ENCODE measurements at regions not wholly inside any gene's neighbourhood (a gene's known extent, or its start where the extent isn't known, plus 50 kb on each side); places are given as distances from the start of the nearest gene placed in this dataset.
A peak's percentile ranks its signal among the peaks of the same experiment; 100 is the strongest.
"Not testable (repeated sequence)": the region's sequence is repeated elsewhere in the genome, so short reads cannot be mapped to it uniquely, and the experiment has no call there.

DNA sequence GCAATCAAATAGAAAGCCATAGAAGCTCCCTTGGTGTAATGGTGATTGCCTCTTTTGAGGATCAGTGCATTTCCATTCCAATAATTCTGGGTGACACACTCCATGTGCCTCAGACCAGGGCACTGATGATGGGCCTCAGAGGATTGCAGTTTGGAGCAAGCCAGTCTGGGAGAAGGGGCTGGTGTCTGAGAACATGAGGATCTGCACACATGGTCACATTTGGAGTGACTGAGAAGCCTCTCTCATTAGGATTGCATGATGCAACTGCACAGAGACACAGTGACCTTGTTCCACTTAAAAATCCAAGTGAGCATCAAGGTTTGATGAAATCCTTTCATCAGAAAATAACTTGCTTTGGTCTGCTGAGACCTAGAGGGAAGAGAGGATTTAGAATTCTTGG, 216.4 kb downstream of the ANKRD30B start:
- DNase-seq = no peak

DNA sequence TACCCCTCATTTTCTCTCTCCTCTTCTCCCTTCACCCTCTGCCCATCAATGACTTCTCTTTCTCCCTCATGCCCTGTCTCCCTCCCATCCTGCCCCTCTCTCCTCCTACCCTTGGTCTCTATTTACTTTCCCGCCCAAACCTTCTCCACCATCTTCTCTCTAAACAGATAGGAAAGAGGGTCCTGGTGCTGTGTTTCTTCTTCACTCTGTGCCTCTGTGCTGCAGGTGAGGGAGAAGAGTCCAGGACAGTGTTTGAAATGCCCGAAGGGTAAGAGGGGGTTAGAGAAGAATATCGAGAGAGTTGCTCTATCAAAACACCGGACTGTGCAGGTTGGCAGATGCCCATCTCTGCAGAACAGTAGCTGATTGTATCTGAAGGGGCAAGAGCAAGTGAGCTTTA, 217.0 kb downstream of the ANKRD30B start:
- not testable (repeated sequence) for DNase-seq

DNA sequence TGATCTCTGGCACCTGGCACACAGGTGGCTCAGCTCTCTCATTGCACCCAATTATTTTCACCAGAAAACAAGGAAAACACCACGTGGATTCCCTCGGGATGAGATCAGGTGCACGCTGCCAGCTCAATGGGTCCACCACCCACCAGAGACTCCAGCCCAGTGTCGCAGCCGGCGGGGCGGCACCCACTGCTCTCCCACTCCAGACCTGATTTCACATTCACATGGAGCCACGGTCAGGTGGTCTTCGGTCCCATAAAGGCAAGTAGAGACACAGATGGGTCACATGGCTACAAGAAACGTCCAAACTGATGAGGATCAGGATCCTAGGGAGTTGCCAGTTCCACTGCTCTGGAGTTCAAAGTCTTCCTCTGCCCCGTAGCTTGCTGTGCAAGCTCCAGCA, 217.6 kb downstream of the ANKRD30B start:
- no peak for DNase-seq

DNA sequence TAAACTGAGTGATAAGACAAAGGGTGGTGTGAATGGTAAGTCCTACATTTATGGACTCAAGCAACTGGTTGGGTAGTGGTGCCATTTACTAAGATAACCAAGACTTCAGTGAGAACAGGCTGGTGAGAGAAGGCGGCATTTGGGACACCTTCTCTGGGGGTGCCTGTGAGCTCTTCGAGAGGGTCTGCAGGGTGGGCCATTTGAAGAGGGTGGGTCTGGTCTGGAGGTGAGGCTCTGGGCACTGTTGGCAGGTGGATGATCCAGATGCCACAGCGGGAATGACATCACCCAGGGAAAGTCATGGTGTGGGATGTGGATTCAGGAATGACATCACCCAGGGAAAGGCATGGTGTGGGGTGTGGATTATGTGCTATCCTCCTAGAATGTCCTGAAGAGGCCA, 219.3 kb downstream of the ANKRD30B start:
- DNase-seq = not testable (repeated sequence)

DNA sequence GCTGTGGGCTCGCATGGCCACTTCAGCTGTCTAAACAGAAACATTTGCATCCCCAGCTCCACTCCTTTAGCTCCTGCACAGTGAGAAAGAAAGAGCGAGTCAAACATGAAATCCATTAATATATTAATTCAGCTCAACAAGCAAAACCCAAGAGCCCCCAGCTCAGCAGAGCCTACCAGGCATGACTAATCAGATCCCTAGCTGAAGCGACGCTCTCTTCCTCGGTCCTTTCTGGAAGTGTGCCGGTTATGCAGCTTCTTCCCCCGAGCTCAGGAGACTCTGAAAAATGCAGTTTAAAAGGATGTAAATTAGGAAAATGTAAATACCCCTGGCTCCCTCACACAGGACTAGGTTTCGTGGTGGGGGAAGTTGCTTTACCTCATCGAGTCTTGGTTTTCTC, 221.5 kb downstream of the ANKRD30B start:
- no peak for DNase-seq

DNA sequence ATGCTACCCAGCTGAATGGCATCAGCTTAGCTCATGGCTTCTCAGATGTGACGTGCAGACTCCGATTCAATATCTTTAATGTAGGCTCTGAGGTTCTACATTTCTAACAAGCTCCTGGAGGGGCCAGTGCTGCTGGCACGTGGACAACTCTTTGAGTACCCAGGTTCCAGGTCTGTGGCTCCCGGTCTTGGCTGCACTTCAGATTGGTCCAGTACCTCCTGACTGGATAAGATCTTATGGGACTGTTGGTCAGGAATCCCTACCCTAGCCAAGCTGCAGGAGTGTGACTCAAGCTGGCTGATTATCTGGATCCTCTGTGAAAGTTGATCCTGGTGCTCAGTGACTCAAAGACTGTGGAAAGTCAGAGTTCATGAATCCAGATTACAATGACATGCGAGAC, 222.1 kb downstream of the ANKRD30B start:
- no peak for DNase-seq

DNA sequence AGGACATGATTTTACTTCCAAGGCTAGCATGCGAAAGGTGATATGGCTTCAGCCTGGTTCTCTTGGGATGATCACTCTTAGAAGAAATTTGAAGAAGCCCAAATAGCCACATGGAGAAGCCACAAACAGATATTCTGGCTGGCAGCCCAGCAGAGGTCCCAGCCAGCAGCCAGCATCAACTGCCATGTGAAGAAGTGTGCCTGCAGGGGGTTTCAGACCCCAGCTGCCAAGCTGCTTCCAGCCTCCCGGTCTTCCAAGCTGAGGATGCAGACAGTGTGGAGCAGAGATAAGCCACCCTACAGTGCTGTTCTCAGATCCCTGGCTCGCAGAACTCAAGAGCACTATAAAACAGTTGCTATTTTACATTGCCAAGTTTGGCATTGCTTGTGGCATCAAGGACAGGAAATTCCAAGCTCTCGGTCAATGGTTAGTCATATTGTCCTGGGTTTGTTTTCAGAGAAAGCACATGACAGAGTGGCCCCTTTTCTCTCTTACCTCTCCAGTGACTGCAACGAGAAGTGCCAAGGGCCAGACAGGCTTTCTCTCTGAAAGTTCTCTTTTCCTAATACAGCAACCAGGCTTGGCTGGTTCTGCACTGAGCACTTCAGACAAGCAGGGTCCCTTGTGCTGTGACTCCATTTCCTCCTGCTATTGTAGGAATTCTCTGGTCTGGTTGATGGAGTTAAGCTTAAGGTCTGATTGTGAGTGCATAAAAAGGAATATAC, 223.7 kb downstream of the ANKRD30B start:
- no peak for DNase-seq

DNA sequence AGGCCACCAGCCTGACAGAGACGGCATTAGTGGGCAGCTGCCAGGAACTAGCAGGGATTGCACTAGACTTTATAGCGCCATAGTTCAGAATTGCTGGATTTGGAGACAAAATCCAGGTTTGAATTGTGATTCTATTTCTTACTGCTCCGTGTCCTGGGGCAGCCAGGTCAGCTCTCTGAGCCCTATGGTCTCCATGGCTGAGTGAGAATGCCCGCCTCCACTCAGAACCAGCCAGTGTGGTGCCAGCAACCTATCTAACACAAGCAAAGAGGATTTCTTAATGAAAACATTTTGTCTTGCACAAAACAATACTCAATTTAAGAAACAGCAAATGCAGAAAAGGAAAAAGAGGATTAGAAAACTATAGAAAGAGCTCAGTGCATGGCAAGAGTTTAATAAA, 225.4 kb downstream of the ANKRD30B start:
- not testable (repeated sequence) for DNase-seq

DNA sequence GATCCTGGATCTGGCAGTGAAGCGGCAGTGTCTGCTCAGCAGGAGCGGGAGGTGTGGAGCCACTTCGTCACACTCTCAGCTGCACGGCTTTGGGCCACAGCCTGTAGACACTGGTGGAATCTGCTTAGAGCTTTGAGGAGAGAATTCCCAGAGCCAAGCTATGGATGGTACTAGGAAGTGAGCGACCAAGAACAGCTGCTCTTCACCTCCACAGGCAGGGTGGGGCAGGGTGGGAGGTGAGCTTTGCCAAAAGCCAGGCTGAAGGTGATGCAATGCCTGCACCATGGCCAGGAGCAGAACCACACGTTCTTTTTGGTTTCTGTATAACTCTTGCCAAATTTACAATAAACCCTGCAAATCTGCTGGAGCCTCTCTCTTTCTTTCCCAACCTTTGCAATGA, 226.1 kb downstream of the ANKRD30B start:
- no peak for DNase-seq

DNA sequence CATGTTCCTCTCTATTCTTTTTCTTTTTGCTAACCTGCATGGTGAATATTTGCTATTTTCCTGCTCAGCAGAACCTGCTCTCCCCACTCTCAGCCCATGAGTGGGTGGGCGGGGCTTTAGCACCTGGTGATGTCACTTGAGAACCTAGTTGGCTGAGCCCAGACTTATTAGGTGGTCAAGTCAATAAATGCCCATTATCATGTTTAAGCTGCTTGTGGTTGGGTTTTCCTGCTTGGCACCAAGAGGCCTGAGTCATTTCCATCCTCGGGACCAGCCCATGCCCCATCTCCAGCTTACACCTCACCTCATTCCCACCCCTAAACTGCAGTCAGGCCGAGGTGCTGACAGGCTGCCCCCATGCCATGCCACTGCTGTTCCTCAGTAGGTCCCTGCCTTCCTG, 226.6 kb downstream of the ANKRD30B start:
- DNase-seq = no peak

DNA sequence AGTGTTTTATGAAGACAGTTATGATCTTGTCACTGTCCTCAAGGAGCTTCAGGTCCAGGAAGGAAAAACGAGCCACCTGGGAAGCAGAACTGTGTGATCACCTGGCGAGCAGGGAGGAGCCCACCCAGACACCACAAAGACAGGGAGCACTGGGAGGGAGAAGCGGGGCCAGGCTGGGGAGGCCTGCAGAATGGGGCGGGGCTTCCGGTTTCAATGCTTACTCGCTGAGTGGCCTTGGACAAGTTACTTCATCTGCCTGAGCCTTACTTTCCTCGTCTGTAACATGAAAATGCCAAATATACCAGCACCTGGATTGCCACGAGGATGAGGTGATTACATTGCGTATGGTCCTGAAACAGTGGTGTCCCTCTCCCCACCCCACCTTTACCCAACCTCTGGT, 227.5 kb downstream of the ANKRD30B start:
- DNase-seq = no peak

DNA sequence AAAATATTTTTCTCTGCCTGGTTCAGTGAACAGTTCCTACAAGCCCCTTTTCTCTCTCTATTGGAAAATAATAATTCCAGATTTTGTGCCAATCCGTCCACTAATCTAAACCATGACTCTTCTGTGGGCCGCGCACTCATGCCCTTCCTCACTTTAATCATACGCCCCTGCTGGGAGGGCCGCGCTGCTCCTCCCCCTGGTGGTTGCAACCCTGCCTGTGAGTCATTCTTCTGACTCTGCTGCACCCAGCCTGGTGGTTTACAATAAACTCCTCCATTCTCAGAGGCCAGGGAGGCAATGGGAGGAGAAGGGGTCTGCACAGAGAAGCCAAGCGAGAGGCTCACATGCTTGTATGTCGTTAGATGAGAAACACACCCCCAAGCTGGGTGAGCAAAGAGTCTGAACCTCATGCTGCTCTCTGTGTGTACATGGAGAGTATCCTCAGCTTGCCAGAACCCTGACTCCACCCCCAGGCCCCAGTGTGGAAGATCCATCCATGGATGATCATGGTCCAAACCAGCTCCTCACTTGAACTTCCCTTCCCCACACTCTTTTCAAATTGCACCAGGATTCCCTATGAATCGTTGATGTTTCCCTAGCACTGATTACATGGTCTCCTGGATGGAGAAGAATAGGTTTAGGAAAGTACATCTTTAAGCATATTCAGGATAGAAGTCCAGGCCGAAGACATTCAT, 228.9 kb downstream of the ANKRD30B start:
- no peak for DNase-seq

DNA sequence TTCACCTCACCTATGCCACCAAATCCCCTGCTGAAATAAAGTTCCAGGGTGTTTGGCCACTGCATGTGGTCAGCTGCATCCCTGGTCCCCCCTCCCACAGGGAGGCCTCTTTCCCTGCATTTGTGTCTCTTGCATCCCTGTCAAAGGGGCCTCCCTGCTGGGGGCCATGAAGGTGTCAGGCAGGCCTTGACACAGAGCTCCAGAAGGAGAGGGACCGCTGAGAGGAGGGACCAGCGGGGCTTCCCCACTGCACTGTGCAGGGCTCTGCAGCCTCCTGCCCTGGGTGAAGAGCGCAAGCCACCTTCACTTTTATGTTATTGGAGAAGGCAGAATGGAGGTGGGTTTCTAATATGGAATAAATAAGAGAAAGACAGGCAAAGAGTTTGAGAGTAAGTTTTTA, 230.2 kb downstream of the ANKRD30B start:
- DNase-seq = no peak

DNA sequence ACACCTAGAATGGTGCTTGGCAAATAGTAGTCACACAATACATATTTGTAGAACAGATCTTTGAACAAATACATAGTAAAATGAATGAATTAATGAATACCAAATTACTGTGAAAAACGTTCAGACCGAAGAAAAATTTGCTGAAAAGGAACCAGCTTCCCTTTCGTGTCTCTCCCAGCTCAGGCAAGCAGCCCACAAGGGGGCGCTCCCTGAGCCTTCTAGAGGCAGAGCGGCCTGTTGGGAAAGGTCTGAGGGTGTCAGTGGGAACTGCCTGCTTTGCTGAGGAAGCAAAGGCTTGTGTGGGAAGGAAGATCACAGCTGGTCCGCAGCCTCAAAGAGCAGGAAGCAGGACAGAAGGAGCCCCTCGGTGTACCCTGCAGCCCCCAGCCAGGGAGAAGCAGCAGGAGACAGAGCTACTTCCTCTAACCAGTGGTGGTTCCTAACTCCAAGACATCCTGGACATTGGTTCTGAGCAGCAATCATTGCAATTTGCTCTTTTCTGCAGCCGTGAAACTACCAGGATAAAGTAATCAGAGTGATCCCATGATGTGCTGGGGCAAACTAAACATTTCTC, 231.1 kb downstream of the ANKRD30B start:
- peak; percentile 9 to 33 for DNase-seq

DNA sequence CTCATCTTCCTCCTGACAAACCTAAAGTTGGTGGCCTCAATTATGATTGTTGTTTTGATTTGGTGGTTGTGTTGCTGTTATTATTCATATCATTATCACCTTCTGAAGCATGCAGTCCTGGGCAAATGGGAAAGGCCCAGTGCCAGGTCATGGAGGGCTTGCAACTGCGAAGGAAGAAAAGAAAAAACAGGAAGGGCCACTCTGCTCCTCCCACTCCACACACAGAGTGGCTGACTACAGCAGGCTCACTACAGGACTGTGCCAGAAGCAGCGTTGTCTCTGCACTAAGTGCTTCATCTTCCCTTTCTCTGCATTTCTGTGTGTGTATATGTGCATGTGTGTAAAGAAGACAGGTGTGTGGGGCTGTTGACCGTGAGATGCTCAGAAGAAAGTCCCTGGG, 231.9 kb downstream of the ANKRD30B start:
- no peak for DNase-seq

DNA sequence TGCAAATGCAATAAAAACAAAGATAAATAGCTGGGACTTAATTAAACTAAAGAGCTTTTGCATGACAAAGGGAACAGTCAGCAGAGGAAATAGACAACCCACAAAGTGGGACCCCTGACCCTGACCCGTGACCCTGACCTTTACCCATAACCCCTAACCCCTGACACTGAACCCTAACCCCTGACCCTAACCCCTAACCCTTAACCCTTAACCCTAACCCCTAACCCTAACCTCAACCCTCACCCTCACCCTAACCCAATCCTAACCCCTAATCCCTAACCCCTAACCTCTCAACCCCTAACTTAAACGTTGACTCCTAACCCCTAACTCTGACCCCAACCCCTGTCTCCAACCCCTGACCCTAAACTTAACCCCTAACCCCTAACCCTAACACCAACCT, 236.6 kb downstream of the ANKRD30B start:
- DNase-seq = not testable (repeated sequence)

DNA sequence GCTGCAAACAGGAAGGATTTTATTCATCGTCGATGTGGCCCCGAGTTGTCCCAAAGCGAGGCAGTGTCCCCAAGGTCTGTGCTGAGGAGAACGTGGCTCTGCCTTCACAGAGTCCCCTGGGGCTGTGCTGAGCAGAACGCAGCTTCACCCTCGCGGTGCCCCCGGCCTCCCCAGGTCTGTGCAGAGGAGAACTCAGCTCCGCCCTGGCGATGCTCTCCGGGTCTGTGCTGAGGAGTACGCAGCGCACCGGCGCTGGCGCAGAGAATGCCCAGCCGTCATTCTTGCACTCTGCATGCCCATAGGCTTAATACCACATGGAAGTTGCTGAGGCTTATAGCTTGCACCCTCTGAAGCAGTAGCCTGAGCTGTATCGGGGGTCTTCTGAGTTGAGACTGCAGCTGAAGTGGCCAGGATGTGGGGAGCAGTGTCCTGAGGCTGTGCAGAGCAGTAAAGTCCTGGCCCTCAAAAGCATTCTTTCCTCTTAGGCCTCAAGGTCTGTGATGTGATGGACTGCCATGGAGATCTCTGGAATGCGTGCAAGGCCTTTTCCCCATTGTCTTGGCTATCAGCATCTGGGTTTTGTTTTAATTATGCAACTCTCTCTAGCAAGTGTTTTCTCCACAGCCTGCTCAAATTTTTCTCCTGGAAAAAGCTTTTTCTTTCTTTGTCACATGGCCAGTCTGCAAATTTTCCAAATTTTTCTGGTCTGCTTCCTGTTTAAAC, 237.5 kb downstream of the ANKRD30B start:
- not testable (repeated sequence) for DNase-seq

DNA sequence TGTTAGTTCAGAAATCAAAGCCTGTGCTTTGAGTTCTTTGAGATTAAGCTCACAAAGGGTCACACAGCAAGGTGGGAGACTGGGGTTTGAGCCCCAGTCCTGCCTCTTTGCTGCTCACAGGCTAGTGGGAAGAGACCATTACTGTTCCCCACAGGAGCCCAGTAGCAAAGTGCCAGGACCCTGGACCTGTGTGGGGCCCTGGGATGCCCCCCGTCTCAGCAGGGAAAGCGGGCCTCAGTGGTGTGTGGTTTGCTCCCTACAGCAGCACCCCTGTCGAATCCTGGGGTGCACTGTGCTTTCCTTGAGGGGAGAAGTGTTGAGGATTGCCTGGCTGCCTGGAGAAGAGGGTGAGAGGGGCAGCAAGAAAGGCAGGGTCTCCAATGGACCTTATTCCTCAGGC, 239.4 kb downstream of the ANKRD30B start:
- DNase-seq = not testable (repeated sequence)

DNA sequence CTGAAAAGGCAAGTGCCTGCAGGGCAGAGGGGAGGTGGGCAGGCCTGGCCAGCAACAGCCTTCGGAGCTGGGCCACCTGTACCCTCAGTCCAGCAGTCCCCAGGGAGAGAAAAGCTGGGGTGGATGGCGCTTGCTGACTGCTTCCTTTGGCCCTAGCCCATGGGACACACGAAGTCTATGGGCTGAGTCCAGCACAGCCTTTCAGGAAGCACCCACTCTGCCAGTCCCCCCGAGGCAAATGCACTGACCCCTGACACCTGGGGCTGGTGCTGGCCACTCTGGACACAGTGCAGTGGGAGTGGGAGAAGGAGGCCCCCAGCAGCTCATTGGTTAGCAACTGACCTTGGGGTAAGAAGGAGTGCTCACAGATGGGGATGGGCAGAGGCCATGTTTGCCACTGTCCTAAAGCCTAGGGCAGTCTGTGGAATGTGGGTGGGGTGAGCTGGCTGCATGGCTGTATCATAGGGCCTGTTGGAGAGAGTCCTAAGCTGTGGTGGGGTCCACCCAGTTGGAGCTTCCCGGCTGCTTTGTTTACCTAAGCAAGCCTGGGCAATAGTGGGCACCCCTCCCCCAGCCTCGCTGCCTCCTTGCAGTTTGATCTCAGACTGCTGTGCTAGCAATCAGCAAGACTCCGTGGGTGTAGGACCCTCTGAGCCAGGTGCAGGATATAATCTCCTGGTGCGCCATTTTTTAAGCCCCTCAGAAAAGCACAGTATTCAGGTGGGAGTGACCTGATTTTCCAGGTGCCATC, 240.2 kb downstream of the ANKRD30B start:
- DNase-seq = not testable (repeated sequence)

DNA sequence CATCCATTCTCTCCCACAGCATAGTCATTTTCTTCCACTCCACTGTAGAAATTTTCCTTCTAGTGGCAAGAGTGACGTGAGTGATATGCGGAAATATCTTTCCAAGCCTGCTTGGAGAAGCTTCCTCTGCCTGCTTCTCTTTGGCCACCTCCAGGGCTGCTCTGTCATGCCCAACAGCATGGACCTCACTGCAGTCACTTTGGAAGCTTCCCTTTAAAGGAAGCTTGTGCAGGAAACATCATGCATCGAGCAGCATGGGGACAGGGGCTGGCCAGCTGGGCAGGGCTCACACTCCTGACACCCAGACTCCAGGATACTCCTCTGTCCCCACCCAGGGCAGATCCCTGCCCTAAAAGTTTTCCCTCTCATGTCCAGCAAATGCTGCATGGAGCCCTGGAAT, 241.6 kb downstream of the ANKRD30B start:
- not testable (repeated sequence) for DNase-seq

DNA sequence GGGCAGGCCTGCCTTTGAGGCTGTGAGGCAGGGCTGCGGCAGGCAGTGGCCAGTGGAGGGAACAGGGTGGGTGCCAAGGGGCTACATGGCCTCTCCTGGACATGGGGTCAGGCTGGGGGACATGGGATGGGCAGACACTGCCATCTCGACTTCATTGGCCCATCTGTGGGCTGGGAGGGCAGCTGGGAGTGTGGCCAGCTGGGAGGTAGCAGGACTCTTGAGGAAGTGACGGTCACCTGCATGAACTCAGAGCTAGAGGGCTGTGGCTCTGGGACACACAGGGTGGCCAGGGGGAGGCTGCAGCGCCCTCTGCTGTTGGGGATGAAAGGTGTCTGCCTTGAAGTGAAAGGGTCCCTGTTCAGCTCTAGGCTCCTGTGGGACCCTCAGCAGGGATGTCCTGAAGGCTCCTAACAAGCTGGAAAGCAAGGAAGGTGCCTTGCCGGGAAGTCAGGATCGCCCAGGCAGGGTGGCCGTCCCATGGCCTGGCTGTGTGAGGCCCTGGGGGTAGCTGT, 244.0 kb downstream of the ANKRD30B start:
- DNase-seq = not testable (repeated sequence)

DNA sequence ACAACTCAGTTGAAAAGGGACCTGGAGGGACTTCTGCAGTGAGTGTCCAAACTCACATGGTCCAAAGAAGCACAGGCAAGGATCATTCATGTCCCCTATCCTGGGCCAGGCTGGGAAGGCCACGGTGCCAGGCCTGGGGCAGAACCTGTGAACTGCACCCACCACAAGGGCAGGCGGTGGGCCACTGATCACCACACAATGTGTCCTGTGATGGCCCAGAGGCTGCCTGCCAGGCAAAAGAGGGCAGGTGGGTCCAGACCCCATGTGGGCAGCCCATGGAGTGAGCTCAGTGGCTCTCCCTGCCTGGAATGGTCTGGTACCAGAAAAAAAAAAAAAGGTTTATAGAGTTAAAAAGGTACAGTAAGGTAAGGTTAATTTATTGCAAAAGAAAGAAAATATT, 244.8 kb downstream of the ANKRD30B start:
- not testable (repeated sequence) for DNase-seq
